ENCODE measurements at regions not wholly inside any gene's neighbourhood (a gene's known extent, or its start where the extent isn't known, plus 50 kb on each side); places are given as distances from the start of the nearest gene placed in this dataset.

- H3K4me1 ChIP-seq (ENCODE audit: insufficient read depth, low read length) = no peaks in the 10 kb centered on the region
- H3K27me3 ChIP-seq (ENCODE audit: control insufficient read depth in 1 of 2, insufficient read depth in 2 of 2, low read length in 2 of 2) = peaks cover 1 to 3% of the 10 kb centered on the region in 2 experiments; a peak in 1 of 5 replicates
- H3K36me3 ChIP-seq (replicated peaks in 1 of 2; ENCODE audit: control insufficient read depth in 1 of 2, insufficient read depth in 2 of 2, low read length in 2 of 2) = no peaks in the 10 kb centered on the region
- H3K4me2 ChIP-seq (ENCODE audit: low read depth, low read length) = no peak overlapping the region
- no peak overlapping the region for H2AFZ ChIP-seq (ENCODE audit: low read length)
- H3K27ac ChIP-seq (ENCODE audit: extremely low read length, insufficient read depth, low read length) = no peak overlapping the region
- H4K20me1 ChIP-seq (ENCODE audit: insufficient read depth, low read length) = no peaks in the 10 kb centered on the region
- no peak overlapping the region for H3K4me3 ChIP-seq (replicated peaks in 1 of 3; ENCODE audit: insufficient read depth in 1 of 3, low read depth in 2 of 3, low read length in 3 of 3)
- FAIRE-seq (no peak), DNase-seq (ENCODE audit: low spot score) (no peak), ATAC-seq (no peak)
- ChIA-PET CTCF (ENCODE audit: low intra/inter-chr PET ratio, low total read pairs) (no interaction called here), POLR2A (no interaction called here)
- no peak overlapping the region for H3K9ac ChIP-seq (ENCODE audit: insufficient read depth, low read depth, low read length)
- intact Hi-C loops (cut with micrococcal nuclease; ENCODE audit: unreplicated experiment) (no loop called here), in situ Hi-C loops (cut with HindIII; ENCODE audit: extremely low pct_ligation_motif_present, low pct_unique_long_range_greater_than_20kb) (no loop called here)
- BruUV-seq (replicated peaks) = no TSS peak
- 0 out of 2 replicates have a peak, but pooled peaks cover 8% of the 10 kb centered on the region for H3K9me3 ChIP-seq (ENCODE audit: low read length)
- no peaks in the 10 kb centered on the region for H3K79me2 ChIP-seq (ENCODE audit: insufficient read depth, low read length)
- no peak for TF ChIP-seq ZNF75D (CRISPR knock-in tag; IDR thresholded peaks at IDR 0.05; ENCODE audit: borderline replicate concordance)
- no peak for TF ChIP-seq ZNF580 (CRISPR knock-in tag; IDR thresholded peaks at IDR 0.05; ENCODE audit: borderline replicate concordance, low read depth)
- no peak for TF ChIP-seq ZBTB42 (CRISPR knock-in tag; IDR thresholded peaks at IDR 0.05)
- TF ChIP-seq ZBTB37 (CRISPR knock-in tag; IDR thresholded peaks at IDR 0.05) = no peak
- no peak for TF ChIP-seq FOXM1 (CRISPR knock-in tag; IDR thresholded peaks at IDR 0.05)
- TF ChIP-seq MNT (IDR thresholded peaks at IDR 0.05) = no peak
- TF ChIP-seq IKZF5 (CRISPR knock-in tag; IDR thresholded peaks at IDR 0.05) = no peak
- no peak for TF ChIP-seq ZBTB49 (CRISPR knock-in tag; IDR thresholded peaks at IDR 0.05; ENCODE audit: borderline replicate concordance)
- TF ChIP-seq ZNF225 (CRISPR knock-in tag; IDR thresholded peaks at IDR 0.05) = no peak
- no peak for TF ChIP-seq FOXP4 (CRISPR knock-in tag; IDR thresholded peaks at IDR 0.05)
- TF ChIP-seq IRX3 (CRISPR knock-in tag; IDR thresholded peaks at IDR 0.05; ENCODE audit: borderline replicate concordance, low read depth) = no peak
- TF ChIP-seq MTERF4 (CRISPR knock-in tag; IDR thresholded peaks at IDR 0.05) = no peak
- TF ChIP-seq ZNF816 (CRISPR knock-in tag; IDR thresholded peaks at IDR 0.05; ENCODE audit: borderline replicate concordance) = no peak
- TF ChIP-seq ZNF343 (CRISPR knock-in tag; IDR thresholded peaks at IDR 0.05) = no peak
- no peak for TF ChIP-seq IKZF4 (CRISPR knock-in tag; IDR thresholded peaks at IDR 0.05; ENCODE audit: borderline replicate concordance, low read depth, not compliant biosample characterization)
- no peak for TF ChIP-seq SMAD3 (CRISPR knock-in tag; IDR thresholded peaks at IDR 0.05)
Observed at GRCh38 chr10:61169294-61169693, 225.3 kb upstream of the RHOBTB1 start.
